GM03348 (cell line): ENCODE measurements at regions not wholly inside any gene's neighbourhood (a gene's known extent, or its start where the extent isn't known, plus 50 kb on each side); places are given as distances from the start of the nearest gene placed in this dataset.

ENCODE experiments used
- DNase-seq: peaks from one replicate; pipeline ENCODE4 v3.0.0; 2012; ENCODE audit warnings: low spot score

- no peak for DNase-seq
Observed at GRCh38 chr2:8524823-8525222, 157.0 kb upstream of the ID2 start.

- no peak for DNase-seq
Observed at GRCh38 chr2:8525236-8525581, 156.6 kb upstream of the ID2 start.

GRCh38 chr2:8525582-8526402, 156.1 kb upstream of the ID2 start:
- DNase-seq: no peak

- no peak for DNase-seq
Observed at GRCh38 chr2:8526403-8526696, 155.5 kb upstream of the ID2 start.

DNA sequence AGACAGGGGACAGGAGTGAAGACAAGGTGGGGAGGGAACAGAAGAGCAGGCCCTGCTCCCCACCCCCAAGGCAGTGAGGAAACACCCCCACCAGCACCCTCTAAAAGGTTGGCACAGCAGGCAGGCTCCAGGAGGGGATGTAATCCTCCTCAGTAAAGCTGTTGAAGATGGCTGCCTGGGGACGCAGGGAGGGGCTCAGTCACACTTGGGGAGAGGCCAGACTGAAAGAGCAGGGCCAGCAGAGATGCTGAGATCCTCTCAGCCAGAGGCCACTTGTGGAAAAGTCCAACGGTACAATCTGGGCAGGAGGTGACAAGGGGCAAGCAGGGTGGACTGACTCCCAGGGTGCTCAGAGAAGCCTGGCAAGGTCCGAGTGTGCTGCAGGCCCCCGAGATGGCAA, 154.8 kb upstream of the ID2 start:
- no peak for DNase-seq

- no peak for DNase-seq
Observed at GRCh38 chr2:8527676-8528075, 154.2 kb upstream of the ID2 start.

GRCh38 chr2:8528863-8529262, 153.0 kb upstream of the ID2 start:
- no peak for DNase-seq

GRCh38 chr2:8529706-8530277, 152.1 kb upstream of the ID2 start:
- no peak for DNase-seq

DNA sequence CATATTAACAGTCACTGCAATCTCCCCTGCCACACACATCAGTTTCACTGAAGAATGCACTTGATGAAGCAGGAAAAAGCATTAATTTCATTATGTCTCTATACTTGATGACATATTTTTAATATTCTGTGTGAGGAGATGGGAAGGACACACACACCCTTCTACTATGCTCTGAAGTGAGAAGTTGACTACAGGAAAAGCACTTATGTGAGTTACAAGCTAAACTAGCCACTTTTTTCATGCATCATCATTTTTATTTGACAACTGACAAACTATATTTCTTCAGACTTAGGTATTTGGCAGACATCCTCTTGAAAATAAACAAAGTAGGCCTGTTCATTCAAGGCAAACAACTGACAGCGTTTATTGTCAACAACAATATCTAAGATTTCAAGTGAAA, 150.4 kb upstream of the ID2 start:
- DNase-seq: no peak

DNA sequence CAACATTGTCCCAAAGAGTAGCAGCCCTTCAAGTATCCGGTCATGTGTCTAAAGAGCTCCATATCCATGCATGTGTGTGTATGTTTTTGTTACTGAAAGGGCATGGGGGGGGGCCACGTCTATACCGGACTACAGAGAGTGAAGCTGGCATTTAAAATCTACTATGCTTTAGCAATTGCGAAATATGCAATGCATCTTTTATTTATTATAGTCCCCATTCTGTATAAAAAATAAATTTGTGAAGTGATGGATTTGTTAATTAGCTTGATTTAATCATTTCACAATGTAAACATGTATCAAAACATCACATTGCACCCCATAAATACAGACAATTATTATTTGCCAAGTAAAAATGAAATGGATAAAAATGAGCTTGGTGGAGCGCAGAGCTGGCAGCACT, 149.4 kb upstream of the ID2 start:
- DNase-seq: no peak

- no peak for DNase-seq
Observed at GRCh38 chr2:8533923-8534322, 147.9 kb upstream of the ID2 start.

DNA sequence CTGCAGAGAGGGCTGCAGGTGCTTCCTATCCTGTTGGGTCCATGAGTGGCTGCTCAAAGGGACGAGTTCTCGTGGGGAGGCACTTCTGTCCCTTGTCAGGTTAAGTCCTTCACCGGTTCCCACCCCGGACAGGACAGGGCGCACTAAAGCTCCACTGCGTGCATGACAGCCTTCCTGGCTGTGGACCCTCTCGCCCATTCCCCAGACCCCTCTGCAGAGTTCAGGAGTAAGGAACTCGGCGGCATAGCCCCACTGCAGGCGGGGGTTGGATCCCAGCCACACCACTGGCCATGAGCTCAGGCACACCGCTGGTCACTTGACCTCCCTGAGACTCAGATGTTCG, 147.5 kb upstream of the ID2 start:
- DNase-seq: no peak

DNA sequence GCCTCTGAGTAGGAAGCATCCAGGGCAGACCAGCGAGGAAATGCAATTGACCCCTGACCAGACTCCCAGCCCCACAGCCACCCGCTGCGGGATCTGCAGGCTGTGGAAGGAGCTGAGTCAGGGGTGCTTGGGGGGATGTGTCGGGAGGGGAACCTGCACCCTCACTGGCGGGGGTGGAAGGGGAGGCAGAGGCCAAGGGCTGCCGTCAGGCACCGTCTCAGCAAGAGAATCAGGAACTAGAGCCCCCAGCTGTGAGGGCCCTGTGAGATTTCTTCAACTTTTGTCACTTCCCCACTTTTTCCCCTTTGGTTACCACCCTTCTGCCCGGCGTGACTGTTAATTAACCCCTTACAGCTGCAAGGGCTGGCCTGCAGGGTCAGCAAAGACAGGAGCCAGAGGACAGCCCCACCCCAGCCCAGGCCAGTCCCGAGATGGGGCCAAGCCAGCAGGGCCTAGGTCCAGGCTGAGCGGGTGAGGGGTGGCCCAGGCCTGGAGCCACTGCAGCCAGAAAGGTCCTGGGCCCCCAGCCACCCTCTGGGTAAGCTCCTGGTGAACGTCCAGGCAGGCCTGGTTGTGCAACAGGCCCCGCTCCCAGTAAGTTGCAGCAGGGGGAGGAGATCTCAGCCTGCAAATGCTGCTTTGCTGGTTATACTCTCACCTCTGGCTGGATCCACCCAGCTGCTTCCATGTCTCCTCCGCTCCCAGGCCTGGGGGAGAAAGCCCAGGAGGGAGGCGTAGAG, 147.0 kb upstream of the ID2 start:
- DNase-seq: peak; percentile 87

DNA sequence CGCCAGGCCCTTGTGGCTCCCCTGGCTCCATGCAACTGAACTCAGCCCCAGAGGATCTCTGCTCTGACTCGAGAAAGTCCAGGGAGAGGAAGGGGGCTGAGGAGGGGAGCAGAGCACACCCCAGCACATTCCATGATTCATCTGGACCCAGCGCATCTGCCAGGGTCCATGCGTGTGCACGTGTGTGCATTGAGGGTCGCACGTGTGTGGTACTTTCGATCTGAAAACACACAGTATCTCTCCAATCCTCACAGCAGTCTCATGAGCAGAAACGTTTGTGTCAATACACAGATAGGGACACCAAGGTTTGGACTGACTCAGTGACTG, 146.4 kb upstream of the ID2 start:
- DNase-seq: no peak

DNA sequence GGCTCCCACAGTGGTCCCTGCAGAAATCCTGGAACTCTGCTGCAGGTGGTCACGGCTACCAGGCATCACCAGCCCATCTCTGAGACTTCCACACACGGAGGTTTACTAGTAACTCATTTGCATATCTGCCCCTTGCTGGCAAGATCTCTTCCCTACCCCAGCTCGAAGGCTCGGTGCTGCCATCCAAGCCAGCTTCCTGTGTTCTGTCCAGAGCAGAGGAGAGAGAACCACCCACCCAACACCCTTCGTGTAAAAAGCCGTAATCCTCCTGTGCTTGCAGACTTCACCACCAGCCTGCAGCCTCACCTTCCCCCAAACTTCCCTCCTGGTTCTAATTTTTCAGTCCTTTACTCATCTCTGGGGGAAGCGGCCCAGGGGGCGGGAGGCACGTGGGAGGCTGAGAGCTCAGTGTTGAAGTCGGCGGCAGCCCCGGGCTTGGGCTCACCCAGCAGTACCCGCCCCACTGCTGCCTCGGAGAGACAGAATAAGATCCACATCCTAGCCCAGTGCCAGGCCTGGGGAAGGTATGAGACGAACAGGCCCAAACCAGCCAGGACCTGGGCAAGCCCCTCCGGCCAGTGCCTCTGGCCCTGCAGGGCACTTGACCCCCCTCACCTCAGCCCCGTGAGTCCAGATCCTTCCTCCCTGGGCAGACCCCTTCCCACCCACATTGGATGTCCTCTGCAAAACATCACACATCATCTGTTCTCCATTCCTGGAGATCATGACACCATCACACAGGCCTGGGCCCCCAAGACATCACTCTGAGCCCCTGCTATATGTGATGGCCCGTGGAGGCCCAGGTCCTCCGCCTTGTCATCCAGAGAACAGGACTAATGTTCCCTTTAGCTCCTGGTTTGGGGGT, 145.8 kb upstream of the ID2 start:
- DNase-seq: peak; percentile 40

GRCh38 chr2:8536686-8537561, 144.9 kb upstream of the ID2 start:
- peak; percentile 42 for DNase-seq

- no peak for DNase-seq
Observed at GRCh38 chr2:8537562-8538155, 144.2 kb upstream of the ID2 start.

DNA sequence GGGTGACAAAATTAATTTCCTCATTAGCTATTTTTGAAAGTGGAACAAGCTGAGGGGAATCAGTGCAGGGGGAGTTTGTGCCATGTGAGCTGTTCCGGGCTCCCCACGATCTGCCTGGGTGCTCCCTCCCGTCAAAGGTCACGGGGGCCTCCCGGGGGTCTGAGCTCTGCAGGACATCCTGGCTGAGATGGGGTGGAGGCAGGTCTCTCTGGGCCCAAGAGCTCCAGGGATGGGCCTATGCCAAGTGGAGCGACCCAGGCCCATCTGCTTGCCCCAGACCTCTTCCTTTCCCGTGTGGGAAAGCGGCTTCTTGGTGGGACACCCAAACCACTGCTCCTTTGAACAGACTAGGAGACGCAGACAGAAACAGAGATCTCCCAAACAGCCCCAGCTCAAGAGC, 143.3 kb upstream of the ID2 start:
- no peak for DNase-seq

DNA sequence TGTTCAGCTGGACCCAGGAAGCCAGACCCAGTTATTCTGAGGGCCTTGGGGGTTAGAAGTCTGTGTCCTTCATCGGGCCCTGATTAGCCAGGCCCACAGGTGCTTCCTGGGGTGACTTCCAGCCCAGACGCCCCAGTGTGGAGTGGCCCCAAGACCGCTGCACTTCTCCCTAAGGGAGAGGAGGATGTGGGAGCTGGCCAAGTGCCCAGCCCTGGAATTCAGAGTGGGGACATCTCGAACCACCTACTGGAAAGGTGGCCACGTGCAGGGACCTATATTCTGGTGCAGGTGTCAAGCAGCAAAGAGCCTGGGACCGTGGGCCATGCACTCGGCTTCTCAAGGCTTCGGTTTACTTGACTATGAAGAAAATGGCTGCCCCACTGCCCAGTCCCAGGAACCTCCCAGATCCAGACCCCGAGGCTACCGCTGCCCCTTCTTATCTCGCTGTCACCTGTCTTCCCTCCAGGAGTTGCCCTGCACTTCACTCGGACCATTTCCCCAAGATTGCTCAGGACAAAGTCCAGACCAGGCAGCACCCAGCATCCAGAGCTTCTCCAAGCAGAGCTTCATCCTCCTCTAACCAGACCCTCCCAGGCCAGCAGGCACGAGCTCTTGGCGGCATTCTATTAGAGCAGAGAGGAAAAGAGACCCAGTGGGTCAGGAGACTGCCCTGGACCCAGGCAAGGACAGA, 142.8 kb upstream of the ID2 start:
- DNase-seq: no peak

DNA sequence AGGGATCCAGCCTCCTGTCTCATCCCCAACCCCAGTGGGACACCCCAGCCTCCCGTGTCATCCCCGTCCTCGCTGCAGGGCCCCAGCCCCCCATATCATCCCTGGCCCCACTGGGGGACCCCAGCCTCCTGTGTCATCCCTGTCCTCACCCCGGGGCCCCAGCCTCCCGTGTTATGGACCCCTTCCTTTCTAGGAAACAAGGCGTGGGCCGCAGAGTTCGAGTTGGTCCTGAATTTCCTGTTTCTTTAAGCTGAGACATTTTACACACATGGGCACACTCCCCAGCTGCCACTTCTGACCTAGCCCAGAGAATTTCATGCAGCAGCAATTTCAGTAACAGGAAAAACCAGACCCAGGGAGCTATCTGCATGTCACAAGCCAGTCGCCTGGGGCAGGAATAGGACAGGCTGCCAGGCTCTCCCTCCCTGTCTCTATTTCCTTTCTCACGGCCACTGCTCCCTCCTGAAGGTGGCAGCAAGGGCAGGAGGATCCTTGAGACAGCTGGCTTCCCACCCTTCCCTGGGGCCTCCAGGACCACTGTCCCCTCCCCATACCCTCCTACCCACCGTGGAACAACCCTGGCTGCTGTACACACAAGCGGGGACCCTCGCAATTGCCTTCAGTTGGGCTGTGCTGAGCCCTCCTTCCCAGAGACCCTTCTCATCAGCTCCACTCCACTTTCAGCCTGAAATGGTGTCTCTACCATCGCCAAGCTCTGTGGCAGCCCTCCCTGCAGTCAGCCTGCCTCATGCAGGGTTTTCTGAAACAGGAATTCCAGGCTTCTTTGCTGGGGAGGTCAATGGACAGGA, 141.9 kb upstream of the ID2 start:
- no peak for DNase-seq
